ENCODE measurements at regions not wholly inside any gene's neighbourhood (a gene's known extent, or its start where the extent isn't known, plus 50 kb on each side); places are given as distances from the start of the nearest gene placed in this dataset.
"Not testable (repeated sequence)": the region's sequence is repeated elsewhere in the genome, so short reads cannot be mapped to it uniquely, and the experiment has no call there.

DNA sequence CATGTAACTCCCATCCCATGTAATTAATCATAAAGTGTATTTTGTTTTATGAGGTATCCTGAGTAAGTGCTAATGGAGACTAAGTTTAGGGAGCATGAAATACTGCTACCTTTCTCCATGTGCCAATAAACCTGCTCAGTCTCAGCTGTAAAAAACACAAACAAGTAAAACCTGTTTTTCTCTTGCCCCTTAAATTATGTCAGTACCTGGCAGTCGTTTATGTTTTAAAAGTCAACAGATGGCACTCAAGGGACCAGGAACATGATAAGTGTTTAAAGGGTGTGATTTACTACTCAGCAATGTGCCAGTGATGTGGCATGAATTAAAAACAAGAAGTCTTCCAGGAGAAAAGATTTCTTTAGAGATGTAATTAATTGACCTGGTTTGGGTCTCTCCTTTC, 74.9 kb upstream of the FOLH1 start:
- FAIRE-seq; POLR2A ChIA-PET; H3K27me3 ChIP-seq (ENCODE audit: control insufficient read depth in 2 of 2, insufficient read depth in 2 of 2, low read length in 2 of 2); H3K36me3 ChIP-seq (ENCODE audit: control insufficient read depth in 2 of 2, extremely low read depth in 1 of 2, insufficient read depth in 2 of 2, low read length in 2 of 2); H3K9me3 ChIP-seq (replicated peaks; ENCODE audit: control insufficient read depth, insufficient read depth, low read length); intact Hi-C loops (cut with micrococcal nuclease); DNase-seq (ENCODE audit: low read depth, low spot score); H3K79me2 ChIP-seq (ENCODE audit: control insufficient read depth, insufficient read depth, low read length); dilution Hi-C loops (cut with MboI; ENCODE audit: extremely low pct_ligation_motif_present, low sequenced_read_pairs); H3K4me2 ChIP-seq (ENCODE audit: insufficient read depth, low read length); H3K9me1 ChIP-seq (replicated peaks; ENCODE audit: control insufficient read depth, extremely low read depth, insufficient read depth, low read length); CTCF ChIA-PET; BruUV-seq (replicated peaks); H3K4me1 ChIP-seq (ENCODE audit: control insufficient read depth, extremely low read depth, insufficient read depth, low read length); H4K20me1 ChIP-seq (replicated peaks; ENCODE audit: control insufficient read depth, extremely low read depth, insufficient read depth, low read length); H3K27ac ChIP-seq (ENCODE audit: insufficient read depth, low read depth, low read length); H3K4me3 ChIP-seq (replicated peaks in 1 of 3; ENCODE audit: insufficient read depth in 1 of 3, low read depth in 1 of 3, low read length in 3 of 3); H3K9ac ChIP-seq (replicated peaks; ENCODE audit: extremely low read depth, insufficient read depth, low read length); H2AFZ ChIP-seq (ENCODE audit: low read depth, low read length): not testable (repeated sequence)

DNA sequence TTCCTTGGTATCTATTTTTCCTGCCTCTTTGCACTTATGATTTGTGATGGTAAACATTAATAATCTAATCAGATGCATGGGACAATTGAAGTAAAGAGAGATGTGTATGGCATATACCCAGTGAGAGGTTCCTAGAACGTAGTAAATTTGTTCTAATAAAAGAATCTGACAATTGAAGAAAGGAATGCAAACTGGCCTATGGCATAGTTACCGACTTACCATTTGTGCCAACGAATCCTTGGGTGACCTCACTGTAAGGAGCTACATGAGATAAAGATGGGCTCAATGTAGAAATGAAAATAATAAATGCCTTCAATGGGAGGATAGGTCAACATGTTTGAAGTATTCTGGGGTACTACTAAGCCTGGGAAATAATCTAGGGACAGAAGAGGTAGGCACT, 73.7 kb upstream of the FOLH1 start:
- DNase-seq (ENCODE audit: low read depth, low spot score); H3K9ac ChIP-seq (replicated peaks; ENCODE audit: extremely low read depth, insufficient read depth, low read length); CTCF ChIA-PET; H3K9me3 ChIP-seq (replicated peaks; ENCODE audit: control insufficient read depth, insufficient read depth, low read length); H2AFZ ChIP-seq (ENCODE audit: low read depth, low read length); H3K4me1 ChIP-seq (ENCODE audit: control insufficient read depth, extremely low read depth, insufficient read depth, low read length); POLR2A ChIA-PET; H3K27ac ChIP-seq (ENCODE audit: insufficient read depth, low read depth, low read length); H3K27me3 ChIP-seq (ENCODE audit: control insufficient read depth in 2 of 2, insufficient read depth in 2 of 2, low read length in 2 of 2); H3K9me1 ChIP-seq (replicated peaks; ENCODE audit: control insufficient read depth, extremely low read depth, insufficient read depth, low read length); BruUV-seq (replicated peaks); intact Hi-C loops (cut with micrococcal nuclease); H4K20me1 ChIP-seq (replicated peaks; ENCODE audit: control insufficient read depth, extremely low read depth, insufficient read depth, low read length); H3K79me2 ChIP-seq (ENCODE audit: control insufficient read depth, insufficient read depth, low read length); H3K36me3 ChIP-seq (ENCODE audit: control insufficient read depth in 2 of 2, extremely low read depth in 1 of 2, insufficient read depth in 2 of 2, low read length in 2 of 2); dilution Hi-C loops (cut with MboI; ENCODE audit: extremely low pct_ligation_motif_present, low sequenced_read_pairs); H3K4me2 ChIP-seq (ENCODE audit: insufficient read depth, low read length); H3K4me3 ChIP-seq (replicated peaks in 1 of 3; ENCODE audit: insufficient read depth in 1 of 3, low read depth in 1 of 3, low read length in 3 of 3): not testable (repeated sequence)
- FAIRE-seq: peak; percentile 71

DNA sequence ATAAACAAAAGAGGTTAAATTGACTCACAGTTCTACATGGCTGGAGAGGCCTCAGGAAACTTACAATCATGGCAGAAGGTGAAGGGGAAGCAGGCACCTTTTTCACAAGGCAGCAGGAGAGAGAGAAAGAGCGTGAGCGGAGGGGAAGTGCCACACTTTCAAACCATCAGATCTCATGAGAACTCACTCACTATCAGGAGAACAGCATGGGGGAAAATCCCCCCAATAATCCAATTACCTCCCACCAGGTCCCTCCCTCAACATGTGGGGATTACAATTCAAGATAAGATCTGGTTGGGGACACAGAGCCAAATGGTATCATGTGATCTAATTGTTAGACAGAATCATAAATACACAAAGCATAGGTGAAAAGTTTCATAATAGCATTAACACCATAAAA, 69.5 kb upstream of the FOLH1 start:
- not testable (repeated sequence) for BruUV-seq (replicated peaks)

More for the DNA sequence above, 69.5 kb upstream of the FOLH1 start:
- intact Hi-C loops (cut with micrococcal nuclease); H3K27ac ChIP-seq (ENCODE audit: insufficient read depth, low read depth, low read length); dilution Hi-C loops (cut with MboI; ENCODE audit: extremely low pct_ligation_motif_present, low sequenced_read_pairs); FAIRE-seq; CTCF ChIA-PET; H3K27me3 ChIP-seq (ENCODE audit: control insufficient read depth in 2 of 2, insufficient read depth in 2 of 2, low read length in 2 of 2); H3K79me2 ChIP-seq (ENCODE audit: control insufficient read depth, insufficient read depth, low read length); H3K36me3 ChIP-seq (ENCODE audit: control insufficient read depth in 2 of 2, extremely low read depth in 1 of 2, insufficient read depth in 2 of 2, low read length in 2 of 2); POLR2A ChIA-PET; H3K4me2 ChIP-seq (ENCODE audit: insufficient read depth, low read length); DNase-seq (ENCODE audit: low read depth, low spot score); H3K9me1 ChIP-seq (replicated peaks; ENCODE audit: control insufficient read depth, extremely low read depth, insufficient read depth, low read length); H3K9ac ChIP-seq (replicated peaks; ENCODE audit: extremely low read depth, insufficient read depth, low read length); H3K9me3 ChIP-seq (replicated peaks; ENCODE audit: control insufficient read depth, insufficient read depth, low read length); H4K20me1 ChIP-seq (replicated peaks; ENCODE audit: control insufficient read depth, extremely low read depth, insufficient read depth, low read length); H2AFZ ChIP-seq (ENCODE audit: low read depth, low read length); H3K4me1 ChIP-seq (ENCODE audit: control insufficient read depth, extremely low read depth, insufficient read depth, low read length); H3K4me3 ChIP-seq (replicated peaks in 1 of 3; ENCODE audit: insufficient read depth in 1 of 3, low read depth in 1 of 3, low read length in 3 of 3): not testable (repeated sequence)
